ENCODE measurements at regions not wholly inside any gene's neighbourhood (a gene's known extent, or its start where the extent isn't known, plus 50 kb on each side); places are given as distances from the start of the nearest gene placed in this dataset.

GRCh38 chr1:58155418-58156123, 391.0 kb downstream of the OMA1 start:
- H3K36me3 ChIP-seq (ENCODE audit: control insufficient read depth, insufficient read depth, low read length), result no peaks in the 10 kb centered on the region
- WGBS, 2 experiments (ENCODE audit: insufficient coverage in 1 of 2, insufficient read length in 1 of 2), result 82 to 84% methylated on average over 6 to 7 of the region's 7 CpGs
- H3K27me3 ChIP-seq (ENCODE audit: control insufficient read depth, insufficient read depth, low read length, poor library complexity, severe bottlenecking), result no peaks in the 10 kb centered on the region
- peak; percentile 91 for TF ChIP-seq CTCF (conservative IDR thresholded peaks at IDR 0.05)
- Mint-ChIP-seq H3K27ac (no peak overlapping the region), H3K4me1 (peaks cover 2% of the 10 kb centered on the region), H3K9me3 (no peaks in the 10 kb centered on the region), H3K4me3 (no peak overlapping the region), H3K27me3 (ENCODE audit: insufficient read depth) (peaks cover 3% of the 10 kb centered on the region), H3K36me3 (ENCODE audit: low read depth) (no peaks in the 10 kb centered on the region)
- H3K27ac ChIP-seq (ENCODE audit: low read depth, low read length), result no peak overlapping the region
- H3K4me3 ChIP-seq (ENCODE audit: low read length), result no peak overlapping the region
- H3K9me3 ChIP-seq (ENCODE audit: control insufficient read depth, low read length), result no peaks in the 10 kb centered on the region
- peaks cover 10% of the 10 kb centered on the region for H3K4me1 ChIP-seq (ENCODE audit: control insufficient read depth, insufficient read depth, low read length)
- no peak overlapping the region for H3K9ac ChIP-seq (ENCODE audit: extremely low read depth, low read length, poor library complexity, severe bottlenecking)
- DNase-seq, result peak; percentile 82

GRCh38 chr1:58154256-58154655, 392.3 kb downstream of the OMA1 start:
- H3K36me3 ChIP-seq (ENCODE audit: control insufficient read depth, insufficient read depth, low read length), result no peaks in the 10 kb centered on the region
- Mint-ChIP-seq H3K4me3 (no peak overlapping the region), H3K4me1 (peaks cover 8% of the 10 kb centered on the region), H3K36me3 (ENCODE audit: low read depth) (no peaks in the 10 kb centered on the region), H3K9me3 (no peaks in the 10 kb centered on the region), H3K27ac (no peak overlapping the region), H3K27me3 (ENCODE audit: insufficient read depth) (peaks cover 3% of the 10 kb centered on the region)
- H3K4me3 ChIP-seq (ENCODE audit: low read length), result no peak overlapping the region
- no peak overlapping the region for H3K27ac ChIP-seq (ENCODE audit: low read depth, low read length)
- no peak for TF ChIP-seq CTCF (conservative IDR thresholded peaks at IDR 0.05)
- DNase-seq, result no peak
- no peak overlapping the region for H3K9ac ChIP-seq (ENCODE audit: extremely low read depth, low read length, poor library complexity, severe bottlenecking)
- H3K27me3 ChIP-seq (ENCODE audit: control insufficient read depth, insufficient read depth, low read length, poor library complexity, severe bottlenecking), result no peaks in the 10 kb centered on the region
- 91 to 92% methylated on average over 2 of the region's 2 CpGs for WGBS, 2 experiments (ENCODE audit: insufficient coverage in 1 of 2, insufficient read length in 1 of 2)
- no peaks in the 10 kb centered on the region for H3K9me3 ChIP-seq (ENCODE audit: control insufficient read depth, low read length)
- H3K4me1 ChIP-seq (ENCODE audit: control insufficient read depth, insufficient read depth, low read length), result peaks cover 10% of the 10 kb centered on the region

- H3K4me1 ChIP-seq (ENCODE audit: control insufficient read depth, insufficient read depth, low read length), result peaks cover 9% of the 10 kb centered on the region
- Mint-ChIP-seq H3K4me3 (no peak overlapping the region), H3K4me1 (peaks cover 8% of the 10 kb centered on the region), H3K9me3 (peaks cover 6% of the 10 kb centered on the region), H3K27ac (no peak overlapping the region), H3K27me3 (ENCODE audit: insufficient read depth) (peaks cover 6% of the 10 kb centered on the region), H3K36me3 (ENCODE audit: low read depth) (no peaks in the 10 kb centered on the region)
- no peaks in the 10 kb centered on the region for H3K9me3 ChIP-seq (ENCODE audit: control insufficient read depth, low read length)
- no peak for TF ChIP-seq CTCF (conservative IDR thresholded peaks at IDR 0.05)
- no peaks in the 10 kb centered on the region for H3K27me3 ChIP-seq (ENCODE audit: control insufficient read depth, insufficient read depth, low read length, poor library complexity, severe bottlenecking)
- no peak overlapping the region for H3K4me3 ChIP-seq (ENCODE audit: low read length)
- no peak for DNase-seq
- H3K27ac ChIP-seq (ENCODE audit: low read depth, low read length), result no peak overlapping the region
- no peaks in the 10 kb centered on the region for H3K36me3 ChIP-seq (ENCODE audit: control insufficient read depth, insufficient read depth, low read length)
- H3K9ac ChIP-seq (ENCODE audit: extremely low read depth, low read length, poor library complexity, severe bottlenecking), result no peak overlapping the region
- 90 to 100% methylated on average over 2 to 3 of the region's 3 CpGs for WGBS, 2 experiments (ENCODE audit: insufficient coverage in 1 of 2, insufficient read length in 1 of 2)
Measured at GRCh38 chr1:58152697-58153096, 393.8 kb downstream of the OMA1 start.
